ENCODE measurements at regions not wholly inside any gene's neighbourhood (a gene's known extent, or its start where the extent isn't known, plus 50 kb on each side); places are given as distances from the start of the nearest gene placed in this dataset.
"Not testable (repeated sequence)": the region's sequence is repeated elsewhere in the genome, so short reads cannot be mapped to it uniquely, and the experiment has no call there.

DNA sequence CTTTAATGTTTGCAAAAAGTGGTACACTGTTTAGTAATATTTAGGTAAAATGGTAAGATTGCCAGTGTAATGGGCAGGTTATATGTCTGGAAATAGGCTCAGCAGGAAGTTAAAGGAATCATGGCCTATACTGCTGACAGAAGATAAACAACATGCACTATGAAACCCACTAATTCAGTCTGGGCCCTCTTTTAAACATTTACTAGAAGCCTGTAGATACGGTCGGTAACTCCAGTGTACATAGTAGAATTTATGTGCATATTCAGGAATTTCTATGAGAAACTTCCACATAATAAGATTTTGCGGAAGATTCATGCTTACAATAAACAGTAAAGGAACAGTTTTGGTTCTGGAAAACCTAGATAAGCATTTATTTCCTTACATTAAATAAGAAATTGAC, 1896.9 kb downstream of the KHDRBS2 start:
- H2AFZ ChIP-seq (ENCODE audit: low read depth, low read length); DNase-seq (ENCODE audit: extremely low read depth in 1 of 4, low spot score in 3 of 4); H3K9me1 ChIP-seq (ENCODE audit: control insufficient read depth, insufficient read depth, low read length); H3K27ac ChIP-seq (ENCODE audit: extremely low read depth, low read depth, low read length); H3K9me3 ChIP-seq (replicated peaks; ENCODE audit: control insufficient read depth, insufficient read depth, low read depth, low read length); H3K79me2 ChIP-seq (ENCODE audit: control insufficient read depth, insufficient read depth, low read length); ATAC-seq; in situ Hi-C loops (cut with MboI); H4K20me1 ChIP-seq (replicated peaks; ENCODE audit: control insufficient read depth, insufficient read depth, low read length); BruUV-seq (replicated peaks); POLR2A ChIA-PET; CTCF ChIA-PET (ENCODE audit: low intra/inter-chr PET ratio); H3K4me2 ChIP-seq (ENCODE audit: insufficient read depth, low read length); H3K9ac ChIP-seq (ENCODE audit: insufficient read depth in 1 of 2, low read depth in 2 of 2, low read length in 2 of 2); H3K4me3 ChIP-seq; H3K36me3 ChIP-seq (ENCODE audit: control insufficient read depth, insufficient read depth, low read length); H3K4me1 ChIP-seq (replicated peaks in 1 of 2; ENCODE audit: control insufficient read depth in 2 of 2, insufficient read depth in 2 of 2, low read length in 2 of 2); FAIRE-seq; intact Hi-C loops (cut with micrococcal nuclease); H3K27me3 ChIP-seq (ENCODE audit: control insufficient read depth in 2 of 2, insufficient read depth in 2 of 2, low read length in 2 of 2): not testable (repeated sequence)
- 0% methylated on average over 3 of the region's 3 CpGs for WGBS (ENCODE audit: insufficient coverage, low coverage, missing lambda C conversion rate)

DNA sequence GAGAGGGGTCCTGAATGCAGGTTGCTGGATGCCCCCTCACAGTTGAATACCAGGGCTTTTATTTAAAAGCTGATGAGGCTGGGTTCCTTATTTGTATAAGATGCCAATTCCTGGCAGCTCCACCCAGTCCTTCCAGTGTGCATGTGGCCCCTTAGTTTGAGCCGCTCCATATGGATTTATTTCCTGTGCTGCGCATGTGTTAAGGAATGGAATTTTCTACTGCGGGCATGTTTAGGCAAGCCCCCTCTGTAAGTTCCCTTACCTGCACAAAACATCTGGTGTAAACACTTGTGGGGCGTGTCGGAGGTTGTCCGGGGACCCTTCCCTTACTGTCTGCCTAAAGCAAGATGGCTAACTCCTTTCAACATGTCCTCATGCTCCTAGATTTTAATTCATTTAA, 1901.4 kb downstream of the KHDRBS2 start:
- H3K9me3 ChIP-seq (replicated peaks; ENCODE audit: control insufficient read depth, insufficient read depth, low read depth, low read length); DNase-seq (ENCODE audit: extremely low read depth in 1 of 4, low spot score in 3 of 4); H3K4me3 ChIP-seq; H3K79me2 ChIP-seq (ENCODE audit: control insufficient read depth, insufficient read depth, low read length); H3K9ac ChIP-seq (ENCODE audit: insufficient read depth in 1 of 2, low read depth in 2 of 2, low read length in 2 of 2); CTCF ChIA-PET (ENCODE audit: low intra/inter-chr PET ratio); H3K27ac ChIP-seq (ENCODE audit: extremely low read depth, low read depth, low read length); H3K4me2 ChIP-seq (ENCODE audit: insufficient read depth, low read length); H4K20me1 ChIP-seq (replicated peaks; ENCODE audit: control insufficient read depth, insufficient read depth, low read length); FAIRE-seq; intact Hi-C loops (cut with micrococcal nuclease); H3K36me3 ChIP-seq (ENCODE audit: control insufficient read depth, insufficient read depth, low read length); ATAC-seq; H3K27me3 ChIP-seq (ENCODE audit: control insufficient read depth in 2 of 2, insufficient read depth in 2 of 2, low read length in 2 of 2); POLR2A ChIA-PET; H3K4me1 ChIP-seq (replicated peaks in 1 of 2; ENCODE audit: control insufficient read depth in 2 of 2, insufficient read depth in 2 of 2, low read length in 2 of 2); H3K9me1 ChIP-seq (ENCODE audit: control insufficient read depth, insufficient read depth, low read length); H2AFZ ChIP-seq (ENCODE audit: low read depth, low read length); BruUV-seq (replicated peaks); in situ Hi-C loops (cut with MboI): not testable (repeated sequence)
- 4% methylated on average over 6 of the region's 6 CpGs for WGBS (ENCODE audit: insufficient coverage, low coverage, missing lambda C conversion rate)

DNA sequence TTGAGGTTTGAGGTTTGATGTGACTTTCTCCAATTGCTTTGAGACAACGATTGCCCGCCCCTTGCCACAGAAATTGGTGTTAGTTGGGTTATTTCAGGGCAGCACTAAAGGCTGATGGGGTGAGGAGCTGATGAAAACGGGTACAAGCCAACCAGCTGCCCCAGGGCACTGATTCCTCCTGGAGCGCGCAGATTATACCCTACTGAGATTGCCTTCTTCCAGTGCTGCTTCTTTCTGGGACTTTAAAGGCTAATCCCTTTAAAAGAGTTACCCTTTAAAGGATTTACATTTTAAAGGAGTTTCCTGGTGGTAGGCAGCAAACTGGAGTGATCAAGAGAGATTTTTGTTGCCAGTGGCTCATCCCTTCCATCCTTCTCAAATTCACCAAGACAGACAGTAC, 1903.3 kb downstream of the KHDRBS2 start:
- H3K4me3 ChIP-seq; H3K4me1 ChIP-seq (replicated peaks in 1 of 2; ENCODE audit: control insufficient read depth in 2 of 2, insufficient read depth in 2 of 2, low read length in 2 of 2); BruUV-seq (replicated peaks); H3K9me1 ChIP-seq (ENCODE audit: control insufficient read depth, insufficient read depth, low read length); H3K9me3 ChIP-seq (replicated peaks; ENCODE audit: control insufficient read depth, insufficient read depth, low read depth, low read length); H4K20me1 ChIP-seq (replicated peaks; ENCODE audit: control insufficient read depth, insufficient read depth, low read length); H2AFZ ChIP-seq (ENCODE audit: low read depth, low read length); H3K27me3 ChIP-seq (ENCODE audit: control insufficient read depth in 2 of 2, insufficient read depth in 2 of 2, low read length in 2 of 2); H3K4me2 ChIP-seq (ENCODE audit: insufficient read depth, low read length); H3K79me2 ChIP-seq (ENCODE audit: control insufficient read depth, insufficient read depth, low read length); in situ Hi-C loops (cut with MboI); intact Hi-C loops (cut with micrococcal nuclease); POLR2A ChIA-PET; DNase-seq (ENCODE audit: extremely low read depth in 1 of 4, low spot score in 3 of 4); ATAC-seq; H3K27ac ChIP-seq (ENCODE audit: extremely low read depth, low read depth, low read length); FAIRE-seq; CTCF ChIA-PET (ENCODE audit: low intra/inter-chr PET ratio); H3K36me3 ChIP-seq (ENCODE audit: control insufficient read depth, insufficient read depth, low read length); H3K9ac ChIP-seq (ENCODE audit: insufficient read depth in 1 of 2, low read depth in 2 of 2, low read length in 2 of 2): not testable (repeated sequence)
- 0% methylated on average over 5 of the region's 5 CpGs for WGBS (ENCODE audit: insufficient coverage, low coverage, missing lambda C conversion rate)

DNA sequence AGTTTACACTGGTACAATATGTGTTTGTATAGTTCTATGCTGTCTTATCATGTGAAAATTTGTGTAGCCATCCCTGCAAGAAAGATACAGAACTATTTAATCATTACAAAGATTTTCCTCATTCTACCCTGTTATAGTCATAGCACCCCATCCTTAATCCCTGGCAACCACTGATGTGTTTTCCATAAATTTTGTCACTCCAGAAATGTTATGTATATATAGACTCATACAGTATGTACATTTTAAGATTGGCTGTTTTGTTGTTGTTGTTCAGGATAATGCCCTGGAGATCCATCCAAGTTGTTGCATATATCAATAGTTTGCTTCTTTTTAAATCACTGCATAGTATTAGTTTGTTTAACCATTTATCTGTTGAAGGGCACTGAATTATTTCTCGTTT, 1911.9 kb downstream of the KHDRBS2 start:
- ATAC-seq; in situ Hi-C loops (cut with MboI): not testable (repeated sequence)

More for the DNA sequence above, 1911.9 kb downstream of the KHDRBS2 start:
- H3K79me2 ChIP-seq (ENCODE audit: control insufficient read depth, insufficient read depth, low read length); FAIRE-seq; BruUV-seq (replicated peaks); H4K20me1 ChIP-seq (replicated peaks; ENCODE audit: control insufficient read depth, insufficient read depth, low read length); H3K9me1 ChIP-seq (ENCODE audit: control insufficient read depth, insufficient read depth, low read length); CTCF ChIA-PET (ENCODE audit: low intra/inter-chr PET ratio); H2AFZ ChIP-seq (ENCODE audit: low read depth, low read length); intact Hi-C loops (cut with micrococcal nuclease); H3K4me2 ChIP-seq (ENCODE audit: insufficient read depth, low read length); H3K9me3 ChIP-seq (replicated peaks; ENCODE audit: control insufficient read depth, insufficient read depth, low read depth, low read length); H3K36me3 ChIP-seq (ENCODE audit: control insufficient read depth, insufficient read depth, low read length); H3K4me3 ChIP-seq; H3K27ac ChIP-seq (ENCODE audit: extremely low read depth, low read depth, low read length); H3K9ac ChIP-seq (ENCODE audit: insufficient read depth in 1 of 2, low read depth in 2 of 2, low read length in 2 of 2); H3K27me3 ChIP-seq (ENCODE audit: control insufficient read depth in 2 of 2, insufficient read depth in 2 of 2, low read length in 2 of 2); POLR2A ChIA-PET; DNase-seq (ENCODE audit: extremely low read depth in 1 of 4, low spot score in 3 of 4); H3K4me1 ChIP-seq (replicated peaks in 1 of 2; ENCODE audit: control insufficient read depth in 2 of 2, insufficient read depth in 2 of 2, low read length in 2 of 2): not testable (repeated sequence)
- 0% methylated on average over 1 of the region's 1 CpG for WGBS (ENCODE audit: insufficient coverage, low coverage, missing lambda C conversion rate)

Data from K562 (cell line).